ENCODE measurements at regions not wholly inside any gene's neighbourhood (a gene's known extent, or its start where the extent isn't known, plus 50 kb on each side); places are given as distances from the start of the nearest gene placed in this dataset.

- H3K4me3 ChIP-seq (ENCODE audit: low read length), result no peak overlapping the region
- DNase-seq (ENCODE audit: low read depth), result no peak
Measured at GRCh38 chr13:75013818-75014217, 468.2 kb downstream of the TBC1D4 start.

GRCh38 chr13:75010941-75011340 lies 471.0 kb downstream of the TBC1D4 start:
- no peak overlapping the region for H3K4me3 ChIP-seq (ENCODE audit: low read length)
- no peak for TF ChIP-seq CTCF (IDR thresholded peaks at IDR 0.05; ENCODE audit: insufficient read depth, low read depth, low read length, missing control alignments)
- no peak for DNase-seq (ENCODE audit: low read depth)

More at GRCh38 chr13:75013818-75014217, 468.2 kb downstream of the TBC1D4 start:
- no peak for TF ChIP-seq CTCF (IDR thresholded peaks at IDR 0.05; ENCODE audit: insufficient read depth, low read depth, low read length, missing control alignments)

- no peak for DNase-seq (ENCODE audit: low read depth)
- no peak overlapping the region for H3K4me3 ChIP-seq (ENCODE audit: low read length)
- no peak for TF ChIP-seq CTCF (IDR thresholded peaks at IDR 0.05; ENCODE audit: insufficient read depth, low read depth, low read length, missing control alignments)
Measured at GRCh38 chr13:75008926-75009325, 473.0 kb downstream of the TBC1D4 start.

GRCh38 chr13:74990992-74991391 lies 491.0 kb downstream of the TBC1D4 start:
- DNase-seq (ENCODE audit: low read depth), result no peak
- H3K4me3 ChIP-seq (ENCODE audit: low read length), result no peak overlapping the region
- TF ChIP-seq CTCF (IDR thresholded peaks at IDR 0.05; ENCODE audit: insufficient read depth, low read depth, low read length, missing control alignments), result no peak

- no peak overlapping the region for H3K4me3 ChIP-seq (ENCODE audit: low read length)
- peak; percentile 47 for DNase-seq (ENCODE audit: low read depth)
- no peak for TF ChIP-seq CTCF (IDR thresholded peaks at IDR 0.05; ENCODE audit: insufficient read depth, low read depth, low read length, missing control alignments)
Measured at GRCh38 chr13:74987124-74987690, 494.8 kb downstream of the TBC1D4 start.

- no peak overlapping the region for H3K4me3 ChIP-seq (ENCODE audit: low read length)
- DNase-seq (ENCODE audit: low read depth), result no peak
- TF ChIP-seq CTCF (IDR thresholded peaks at IDR 0.05; ENCODE audit: insufficient read depth, low read depth, low read length, missing control alignments), result no peak
Measured at GRCh38 chr13:74986609-74987008, 495.4 kb downstream of the TBC1D4 start.

GRCh38 chr13:74979703-74980102 lies 502.3 kb downstream of the TBC1D4 start:
- H3K4me3 ChIP-seq (ENCODE audit: low read length), result no peak overlapping the region
- no peak for TF ChIP-seq CTCF (IDR thresholded peaks at IDR 0.05; ENCODE audit: insufficient read depth, low read depth, low read length, missing control alignments)
- no peak for DNase-seq (ENCODE audit: low read depth)
